ENCODE measurements at regions not wholly inside any gene's neighbourhood (a gene's known extent, or its start where the extent isn't known, plus 50 kb on each side); places are given as distances from the start of the nearest gene placed in this dataset.

DNA sequence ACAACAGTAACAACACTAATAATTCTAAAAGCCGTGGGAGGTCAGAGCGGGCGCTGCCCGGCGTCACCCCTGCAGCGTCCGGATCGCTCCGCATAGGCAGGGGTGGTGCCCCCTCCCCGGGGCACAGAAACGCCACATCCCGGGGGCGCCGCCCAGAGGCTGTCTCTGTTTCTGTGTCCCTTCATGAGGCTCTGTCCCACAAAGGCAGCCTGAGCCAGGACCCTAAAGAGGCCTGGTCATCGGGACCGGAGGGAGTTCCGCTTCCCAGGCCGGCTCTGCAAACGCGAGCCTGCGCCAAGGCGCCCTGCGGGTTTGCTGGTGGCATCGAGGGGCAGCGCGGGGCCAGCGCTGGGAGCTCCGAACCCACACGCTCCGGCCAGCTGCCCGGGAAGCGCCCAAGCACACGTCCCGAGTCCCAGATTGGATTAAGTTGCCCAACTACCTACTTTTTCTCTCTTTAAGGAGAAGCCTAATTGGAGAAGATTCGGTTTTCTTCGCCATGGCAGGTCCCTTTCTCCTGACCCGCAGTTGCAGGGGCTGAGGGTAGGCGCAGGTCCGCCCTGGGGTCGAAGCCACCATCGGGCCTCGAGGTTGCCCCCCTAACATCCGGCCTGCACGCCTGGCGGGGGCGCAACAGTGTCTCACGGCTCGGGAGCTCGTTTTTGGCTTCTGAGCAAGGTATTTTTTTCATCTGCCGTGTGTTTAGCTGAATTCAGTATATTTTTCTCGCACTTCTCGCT, 421.7 kb downstream of the VRK1 start:
- Histone ChIP-seq H3K9ac (ENCODE audit: low read depth, low read length, poor library complexity) (no peak overlapping the region), H3K9me3 (replicated peaks in 1 of 2; ENCODE audit: control insufficient read depth in 2 of 2, insufficient read depth in 1 of 2, low read depth in 1 of 2, low read length in 2 of 2) (no peaks in the 10 kb centered on the region), H3K23ac (ENCODE audit: low read depth, low read length, poor library complexity) (peak overlapping the region; percentile 66), H3K27me3 (ENCODE audit: control insufficient read depth in 3 of 3, insufficient read depth in 3 of 3, low read depth in 1 of 3, low read length in 3 of 3) (peaks cover 0 to 27% (median 11%) of the 10 kb centered on the region in 3 experiments), H3K79me1 (ENCODE audit: low read depth, low read length) (no peaks in the 10 kb centered on the region), H2BK12ac (ENCODE audit: low read length) (no peak overlapping the region), H3K14ac (ENCODE audit: low read length) (no peak overlapping the region), H2AFZ (ENCODE audit: low read length) (peak overlapping the region; percentile 81), H3K4me3 (ENCODE audit: low read length in 2 of 2) (peak overlapping the region in 1 of 2 donors; percentile 89), H2BK5ac (ENCODE audit: low read length) (no peak overlapping the region), H3K18ac (ENCODE audit: low read length) (peak overlapping the region; percentile 99), H3K4ac (ENCODE audit: low read length) (no peak overlapping the region), H2AK5ac (ENCODE audit: low read depth, low read length) (no peak overlapping the region), H4K91ac (ENCODE audit: low read depth, low read length, poor library complexity) (no peak overlapping the region), H2BK120ac (ENCODE audit: low read depth, low read length) (peak overlapping the region; percentile 39), H3K27ac (replicated peaks; ENCODE audit: low read length) (no peak overlapping the region), H3K36me3 (replicated peaks in 1 of 2; ENCODE audit: control insufficient read depth in 2 of 2, insufficient read depth in 2 of 2, low read length in 2 of 2) (no peaks in the 10 kb centered on the region), H4K8ac (ENCODE audit: low read depth, low read length) (no peak overlapping the region), H3K4me1 (ENCODE audit: control insufficient read depth in 2 of 2, insufficient read depth in 1 of 2, low read depth in 1 of 2, low read length in 2 of 2) (peaks cover 2 to 6% of the 10 kb centered on the region in 2 donors), H2BK15ac (ENCODE audit: low read length) (peak overlapping the region; percentile 87), H3K4me2 (ENCODE audit: insufficient read depth, low read length, poor library complexity, severe bottlenecking) (peak overlapping the region; percentile 90)
- WGBS, 2 donors (ENCODE audit: extremely low coverage in 2 of 2, insufficient read length in 2 of 2, insufficient replicate concordance in 1 of 2) = no CpG with 5 or more reads among the region's 52 CpGs
- peak; percentile 49 for DNase-seq (ENCODE audit: low spot score)

GRCh38 chr14:97219431-97220017, 422.3 kb downstream of the VRK1 start:
- Histone ChIP-seq H3K9me3 (replicated peaks in 1 of 2; ENCODE audit: control insufficient read depth in 2 of 2, insufficient read depth in 1 of 2, low read depth in 1 of 2, low read length in 2 of 2) (no peaks in the 10 kb centered on the region), H3K27me3 (ENCODE audit: control insufficient read depth in 3 of 3, insufficient read depth in 3 of 3, low read depth in 1 of 3, low read length in 3 of 3) (peaks cover 0 to 25% (median 11%) of the 10 kb centered on the region in 3 experiments), H2BK15ac (ENCODE audit: low read length) (peak overlapping the region; percentile 88), H3K4me2 (ENCODE audit: insufficient read depth, low read length, poor library complexity, severe bottlenecking) (peak overlapping the region; percentile 90), H2AFZ (ENCODE audit: low read length) (no peak overlapping the region), H3K18ac (ENCODE audit: low read length) (peak overlapping the region; percentile 59), H2BK120ac (ENCODE audit: low read depth, low read length) (no peak overlapping the region), H3K4ac (ENCODE audit: low read length) (no peak overlapping the region), H3K9ac (ENCODE audit: low read depth, low read length, poor library complexity) (peak overlapping the region; percentile 63), H2BK5ac (ENCODE audit: low read length) (peak overlapping the region; percentile 62), H2BK12ac (ENCODE audit: low read length) (no peak overlapping the region), H2AK5ac (ENCODE audit: low read depth, low read length) (no peak overlapping the region), H3K4me3 (ENCODE audit: low read length in 2 of 2) (peak overlapping the region in 1 of 2 donors; percentile 89), H3K14ac (ENCODE audit: low read length) (no peak overlapping the region), H4K91ac (ENCODE audit: low read depth, low read length, poor library complexity) (no peak overlapping the region), H3K36me3 (replicated peaks in 1 of 2; ENCODE audit: control insufficient read depth in 2 of 2, insufficient read depth in 2 of 2, low read length in 2 of 2) (no peaks in the 10 kb centered on the region), H3K23ac (ENCODE audit: low read depth, low read length, poor library complexity) (peak overlapping the region; percentile 52), H3K27ac (replicated peaks; ENCODE audit: low read length) (no peak overlapping the region), H4K8ac (ENCODE audit: low read depth, low read length) (no peak overlapping the region), H3K4me1 (ENCODE audit: control insufficient read depth in 2 of 2, insufficient read depth in 1 of 2, low read depth in 1 of 2, low read length in 2 of 2) (peaks cover 6 to 9% of the 10 kb centered on the region in 2 donors), H3K79me1 (ENCODE audit: low read depth, low read length) (no peaks in the 10 kb centered on the region)
- no peak for DNase-seq (ENCODE audit: low spot score)
- WGBS, 2 donors (ENCODE audit: extremely low coverage in 2 of 2, insufficient read length in 2 of 2, insufficient replicate concordance in 1 of 2) = no CpG with 5 or more reads among the region's 32 CpGs

GRCh38 chr14:97221572-97222285, 424.5 kb downstream of the VRK1 start:
- H3K9me3 ChIP-seq (replicated peaks in 1 of 2; ENCODE audit: control insufficient read depth in 2 of 2, insufficient read depth in 1 of 2, low read depth in 1 of 2, low read length in 2 of 2) = peaks cover 0 to 2% of the 10 kb centered on the region in 2 donors
- no peak overlapping the region for H3K4me2 ChIP-seq (ENCODE audit: insufficient read depth, low read length, poor library complexity, severe bottlenecking)
- no peak overlapping the region for H3K4ac ChIP-seq (ENCODE audit: low read length)
- H3K23ac ChIP-seq (ENCODE audit: low read depth, low read length, poor library complexity) = no peak overlapping the region
- H2BK5ac ChIP-seq (ENCODE audit: low read length) = no peak overlapping the region
- H2BK12ac ChIP-seq (ENCODE audit: low read length) = no peak overlapping the region
- no CpG with 5 or more reads among the region's 11 CpGs for WGBS, 2 donors (ENCODE audit: extremely low coverage in 2 of 2, insufficient read length in 2 of 2, insufficient replicate concordance in 1 of 2)
- no peak for DNase-seq (ENCODE audit: low spot score)
- H3K14ac ChIP-seq (ENCODE audit: low read length) = no peak overlapping the region
- H4K91ac ChIP-seq (ENCODE audit: low read depth, low read length, poor library complexity) = no peak overlapping the region
- H3K9ac ChIP-seq (ENCODE audit: low read depth, low read length, poor library complexity) = no peak overlapping the region
- no peak overlapping the region for H3K4me3 ChIP-seq (ENCODE audit: low read length in 2 of 2)
- no peak overlapping the region for H2BK15ac ChIP-seq (ENCODE audit: low read length)
- H2BK120ac ChIP-seq (ENCODE audit: low read depth, low read length) = no peak overlapping the region
- peaks cover 0 to 13% (median 11%) of the 10 kb centered on the region in 3 experiments for H3K27me3 ChIP-seq (ENCODE audit: control insufficient read depth in 3 of 3, insufficient read depth in 3 of 3, low read depth in 1 of 3, low read length in 3 of 3)
- H3K79me1 ChIP-seq (ENCODE audit: low read depth, low read length) = no peaks in the 10 kb centered on the region
- H3K27ac ChIP-seq (replicated peaks; ENCODE audit: low read length) = no peak overlapping the region
- no peak overlapping the region for H4K8ac ChIP-seq (ENCODE audit: low read depth, low read length)
- no peak overlapping the region for H2AK5ac ChIP-seq (ENCODE audit: low read depth, low read length)
- H3K4me1 ChIP-seq (ENCODE audit: control insufficient read depth in 2 of 2, insufficient read depth in 1 of 2, low read depth in 1 of 2, low read length in 2 of 2) = peaks cover 13% of the 10 kb centered on the region in 2 donors
- no peak overlapping the region for H2AFZ ChIP-seq (ENCODE audit: low read length)
- no peak overlapping the region for H3K18ac ChIP-seq (ENCODE audit: low read length)
- no peaks in the 10 kb centered on the region for H3K36me3 ChIP-seq (replicated peaks in 1 of 2; ENCODE audit: control insufficient read depth in 2 of 2, insufficient read depth in 2 of 2, low read length in 2 of 2)

DNA sequence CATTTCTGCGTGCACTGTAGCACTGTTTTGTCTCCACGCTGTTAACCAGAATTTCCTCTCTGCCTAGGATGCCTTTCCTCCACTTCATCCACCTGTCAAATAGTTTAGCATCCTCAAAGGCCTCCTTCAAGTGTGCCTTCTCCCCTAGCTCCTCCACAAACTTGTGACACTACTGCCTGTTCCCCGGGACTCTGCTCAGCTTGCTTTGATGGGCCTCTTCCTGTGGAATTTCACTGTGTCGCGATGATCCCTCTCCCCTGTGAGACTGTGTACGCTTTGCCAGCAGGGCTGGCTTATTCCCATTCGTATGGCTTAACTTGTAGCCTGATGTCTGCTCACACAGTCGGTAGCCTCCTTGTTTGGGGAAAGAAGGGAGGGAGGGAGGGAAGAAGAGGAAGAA, 426.8 kb downstream of the VRK1 start:
- H2BK12ac ChIP-seq (ENCODE audit: low read length) = no peak overlapping the region
- H3K79me1 ChIP-seq (ENCODE audit: low read depth, low read length) = no peaks in the 10 kb centered on the region
- H3K4ac ChIP-seq (ENCODE audit: low read length) = no peak overlapping the region
- H2AK5ac ChIP-seq (ENCODE audit: low read depth, low read length) = no peak overlapping the region
- H3K18ac ChIP-seq (ENCODE audit: low read length) = no peak overlapping the region
- H2AFZ ChIP-seq (ENCODE audit: low read length) = peak overlapping the region; percentile 44
- H4K8ac ChIP-seq (ENCODE audit: low read depth, low read length) = no peak overlapping the region
- no CpG with 5 or more reads among the region's 8 CpGs for WGBS, 2 donors (ENCODE audit: extremely low coverage in 2 of 2, insufficient read length in 2 of 2, insufficient replicate concordance in 1 of 2)
- no peak overlapping the region for H2BK120ac ChIP-seq (ENCODE audit: low read depth, low read length)
- H3K4me1 ChIP-seq (ENCODE audit: control insufficient read depth in 2 of 2, insufficient read depth in 1 of 2, low read depth in 1 of 2, low read length in 2 of 2) = peaks cover 11 to 13% of the 10 kb centered on the region in 2 donors
- no peak overlapping the region for H3K27ac ChIP-seq (replicated peaks; ENCODE audit: low read length)
- peaks cover 0 to 2% of the 10 kb centered on the region in 2 donors for H3K9me3 ChIP-seq (replicated peaks in 1 of 2; ENCODE audit: control insufficient read depth in 2 of 2, insufficient read depth in 1 of 2, low read depth in 1 of 2, low read length in 2 of 2)
- no peak overlapping the region for H3K9ac ChIP-seq (ENCODE audit: low read depth, low read length, poor library complexity)
- H3K23ac ChIP-seq (ENCODE audit: low read depth, low read length, poor library complexity) = no peak overlapping the region
- peaks cover 0 to 8% (median 0%) of the 10 kb centered on the region in 3 experiments for H3K27me3 ChIP-seq (ENCODE audit: control insufficient read depth in 3 of 3, insufficient read depth in 3 of 3, low read depth in 1 of 3, low read length in 3 of 3)
- H2BK5ac ChIP-seq (ENCODE audit: low read length) = no peak overlapping the region
- no peaks in the 10 kb centered on the region for H3K36me3 ChIP-seq (replicated peaks in 1 of 2; ENCODE audit: control insufficient read depth in 2 of 2, insufficient read depth in 2 of 2, low read length in 2 of 2)
- no peak overlapping the region for H3K14ac ChIP-seq (ENCODE audit: low read length)
- DNase-seq (ENCODE audit: low spot score) = no peak
- H4K91ac ChIP-seq (ENCODE audit: low read depth, low read length, poor library complexity) = no peak overlapping the region
- no peak overlapping the region for H3K4me2 ChIP-seq (ENCODE audit: insufficient read depth, low read length, poor library complexity, severe bottlenecking)
- no peak overlapping the region for H2BK15ac ChIP-seq (ENCODE audit: low read length)
- no peak overlapping the region for H3K4me3 ChIP-seq (ENCODE audit: low read length in 2 of 2)
